Astrocyte (in vitro differentiated cells and primary cell): ENCODE measurements at regions not wholly inside any gene's neighbourhood (a gene's known extent, or its start where the extent isn't known, plus 50 kb on each side); places are given as distances from the start of the nearest gene placed in this dataset.
A peak's percentile ranks its signal among the peaks of the same experiment; 100 is the strongest.

Source experiments
- DNase-seq: peaks from one replicate; pipeline ENCODE4 v3.0.0-alpha.2; 2010; ENCODE audit warnings: low read depth
- FAIRE-seq: peaks from 2 replicates; lab custom pipeline; 2011; peaks lifted over from hg19 to GRCh38; lab: Jason Lieb, UNC
- H2AFZ ChIP-seq: 2 replicates; pipeline ENCODE4 v1.6.0; 2012; ENCODE audit warnings: low read depth, low read length, inconsistent platforms
- H3K27ac ChIP-seq: 2 replicates; pipeline ENCODE4 v1.5.1; 2011; ENCODE audit warnings: low read depth, low read length, inconsistent platforms
- H3K27me3 ChIP-seq: 2 replicates; pipeline ENCODE4 v1.6.0; 2011; ENCODE audit warnings: low read length, inconsistent platforms; ENCODE audit not compliant: insufficient read depth
- H3K36me3 ChIP-seq: 2 replicates; pipeline ENCODE4 v1.5.1; 2011; ENCODE audit warnings: low read length, inconsistent platforms; ENCODE audit not compliant: insufficient read depth
- H3K4me1 ChIP-seq: 2 replicates; pipeline ENCODE4 v1.5.1; 2011; ENCODE audit warnings: low read length, inconsistent platforms; ENCODE audit not compliant: insufficient read depth
- H3K4me2 ChIP-seq: 2 replicates; pipeline ENCODE4 v1.6.0; 2012; ENCODE audit warnings: low read length, inconsistent platforms
- H3K4me3 ChIP-seq: 2 replicates; pipeline ENCODE4 v1.5.1; 2011; ENCODE audit warnings: low read depth, mild to moderate bottlenecking, low read length, inconsistent platforms; ENCODE audit not compliant: insufficient read depth
- H3K79me2 ChIP-seq: 2 replicates; pipeline ENCODE4 v1.6.0; 2012; ENCODE audit warnings: mild to moderate bottlenecking, low read length, inconsistent platforms; ENCODE audit not compliant: insufficient read depth
- H3K9ac ChIP-seq: 2 replicates; pipeline ENCODE4 v1.6.0; 2012; ENCODE audit warnings: mild to moderate bottlenecking, low read length, inconsistent platforms
- H3K9me3 ChIP-seq: 2 replicates; pipeline ENCODE4 v1.5.1; 2012; ENCODE audit warnings: low read depth, mild to moderate bottlenecking, low read length, inconsistent platforms; ENCODE audit not compliant: insufficient read depth
- H4K20me1 ChIP-seq: 2 replicates; pipeline ENCODE4 v1.6.0; 2012; ENCODE audit warnings: low read length, inconsistent platforms; ENCODE audit not compliant: insufficient read depth
- H3K27ac Mint-ChIP-seq: one replicate; pipeline ENCODE4 v1.8.0; 2021; ENCODE audit warnings: mild to moderate bottlenecking, mixed read lengths; ENCODE audit not compliant: unreplicated experiment
- H3K27me3 Mint-ChIP-seq: one replicate; pipeline ENCODE4 v1.8.0; 2021; ENCODE audit warnings: low read depth, mixed read lengths; ENCODE audit not compliant: unreplicated experiment
- H3K36me3 Mint-ChIP-seq: one replicate; pipeline ENCODE4 v1.8.0; 2021; ENCODE audit warnings: low read depth, mixed read lengths; ENCODE audit not compliant: unreplicated experiment
- H3K4me1 Mint-ChIP-seq: one replicate; pipeline ENCODE4 v1.8.0; 2021; ENCODE audit warnings: low read depth, mixed read lengths; ENCODE audit not compliant: unreplicated experiment
- H3K4me3 Mint-ChIP-seq: one replicate; pipeline ENCODE4 v1.8.0; 2021; ENCODE audit warnings: mild to moderate bottlenecking, moderate library complexity, mixed read lengths; ENCODE audit not compliant: unreplicated experiment
- H3K9me3 Mint-ChIP-seq: one replicate; pipeline ENCODE4 v1.8.0; 2021; ENCODE audit warnings: mild to moderate bottlenecking, mixed read lengths; ENCODE audit not compliant: unreplicated experiment
- CTCF ChIP-seq: IDR thresholded peaks from 2 replicates; pipeline ENCODE4 v1.5.1; 2011; ENCODE audit warnings: low read depth, mild to moderate bottlenecking, inconsistent platforms, low read length, moderate library complexity; ENCODE audit not compliant: insufficient read depth
- EZH2 ChIP-seq: IDR thresholded peaks from 2 replicates; pipeline ENCODE4 v1.6.1; 2012; ENCODE audit warnings: mild to moderate bottlenecking, low read length, inconsistent platforms; ENCODE audit not compliant: insufficient read depth

- Mint-ChIP-seq H3K36me3 (no peaks in the 10 kb centered on the region), H3K4me1 (no peaks in the 10 kb centered on the region), H3K27ac (no peak overlapping the region), H3K9me3 (no peaks in the 10 kb centered on the region), H3K4me3 (no peak overlapping the region), H3K27me3 (no peaks in the 10 kb centered on the region)
- no peaks in the 10 kb centered on the region for H3K4me1 ChIP-seq
- no peak for TF ChIP-seq EZH2
- no peak for TF ChIP-seq CTCF
- FAIRE-seq = no peak
- H3K27me3 ChIP-seq = no peaks in the 10 kb centered on the region
- H2AFZ ChIP-seq = no peak overlapping the region
- H4K20me1 ChIP-seq = no peaks in the 10 kb centered on the region
- DNase-seq = no peak
- no peak overlapping the region for H3K9ac ChIP-seq
- no peaks in the 10 kb centered on the region for H3K36me3 ChIP-seq
- H3K9me3 ChIP-seq = no peaks in the 10 kb centered on the region
- no peak overlapping the region for H3K4me2 ChIP-seq
- no peak overlapping the region for H3K27ac ChIP-seq
- no peak overlapping the region for H3K4me3 ChIP-seq
- no peaks in the 10 kb centered on the region for H3K79me2 ChIP-seq
Measured at GRCh38 chr3:82198009-82198408, 436.6 kb upstream of the GBE1 start.

GRCh38 chr3:82196645-82197044 lies 435.2 kb upstream of the GBE1 start:
- no peaks in the 10 kb centered on the region for H3K9me3 Mint-ChIP-seq
- Histone ChIP-seq H3K27ac (no peak overlapping the region), H3K27me3 (no peaks in the 10 kb centered on the region), H2AFZ (no peak overlapping the region), H3K4me1 (no peaks in the 10 kb centered on the region), H3K4me2 (no peak overlapping the region), H3K4me3 (no peak overlapping the region), H3K9ac (no peak overlapping the region), H3K9me3 (no peaks in the 10 kb centered on the region), H4K20me1 (no peaks in the 10 kb centered on the region), H3K79me2 (no peaks in the 10 kb centered on the region), H3K36me3 (no peaks in the 10 kb centered on the region)
- no peak overlapping the region for H3K27ac Mint-ChIP-seq
- no peaks in the 10 kb centered on the region for H3K4me1 Mint-ChIP-seq
- DNase-seq (no peak), FAIRE-seq (no peak)
- TF ChIP-seq CTCF (no peak), EZH2 (no peak)
- no peak overlapping the region for H3K4me3 Mint-ChIP-seq
- no peaks in the 10 kb centered on the region for H3K36me3 Mint-ChIP-seq
- H3K27me3 Mint-ChIP-seq = no peaks in the 10 kb centered on the region

GRCh38 chr3:82194870-82195269 lies 433.4 kb upstream of the GBE1 start:
- no peak for TF ChIP-seq EZH2
- TF ChIP-seq CTCF = no peak
- Mint-ChIP-seq H3K4me3 (no peak overlapping the region), H3K9me3 (no peaks in the 10 kb centered on the region), H3K4me1 (no peaks in the 10 kb centered on the region), H3K27me3 (no peaks in the 10 kb centered on the region), H3K27ac (no peak overlapping the region), H3K36me3 (no peaks in the 10 kb centered on the region)
- Histone ChIP-seq H3K36me3 (no peaks in the 10 kb centered on the region), H3K4me2 (no peak overlapping the region), H3K9me3 (no peaks in the 10 kb centered on the region), H3K27ac (no peak overlapping the region), H3K27me3 (no peaks in the 10 kb centered on the region), H2AFZ (no peak overlapping the region), H3K79me2 (no peaks in the 10 kb centered on the region), H4K20me1 (no peaks in the 10 kb centered on the region), H3K4me3 (no peak overlapping the region), H3K9ac (no peak overlapping the region), H3K4me1 (no peaks in the 10 kb centered on the region)
- no peak for DNase-seq
- FAIRE-seq = peak; percentile 17
